ENCODE measurements at regions not wholly inside any gene's neighbourhood (a gene's known extent, or its start where the extent isn't known, plus 50 kb on each side); places are given as distances from the start of the nearest gene placed in this dataset.
"Not testable (repeated sequence)": the region's sequence is repeated elsewhere in the genome, so short reads cannot be mapped to it uniquely, and the experiment has no call there.

GRCh38 chr2:57210855-57211254 lies 835.8 kb upstream of the VRK2 start:
- WGBS, 3 donors, result 91 to 96% (median 94%) methylated on average over 4 of the region's 4 CpGs
- Histone ChIP-seq H3K4me3 (no peak overlapping the region), H3K27me3 (no peaks in the 10 kb centered on the region), H3K9me3 (no peaks in the 10 kb centered on the region), H3K4me1 (ENCODE audit: insufficient read depth) (no peaks in the 10 kb centered on the region), H3K36me3 (no peaks in the 10 kb centered on the region), H3K27ac (no peak overlapping the region)
- DNase-seq, result no peak
- TF ChIP-seq, protein P1, sequence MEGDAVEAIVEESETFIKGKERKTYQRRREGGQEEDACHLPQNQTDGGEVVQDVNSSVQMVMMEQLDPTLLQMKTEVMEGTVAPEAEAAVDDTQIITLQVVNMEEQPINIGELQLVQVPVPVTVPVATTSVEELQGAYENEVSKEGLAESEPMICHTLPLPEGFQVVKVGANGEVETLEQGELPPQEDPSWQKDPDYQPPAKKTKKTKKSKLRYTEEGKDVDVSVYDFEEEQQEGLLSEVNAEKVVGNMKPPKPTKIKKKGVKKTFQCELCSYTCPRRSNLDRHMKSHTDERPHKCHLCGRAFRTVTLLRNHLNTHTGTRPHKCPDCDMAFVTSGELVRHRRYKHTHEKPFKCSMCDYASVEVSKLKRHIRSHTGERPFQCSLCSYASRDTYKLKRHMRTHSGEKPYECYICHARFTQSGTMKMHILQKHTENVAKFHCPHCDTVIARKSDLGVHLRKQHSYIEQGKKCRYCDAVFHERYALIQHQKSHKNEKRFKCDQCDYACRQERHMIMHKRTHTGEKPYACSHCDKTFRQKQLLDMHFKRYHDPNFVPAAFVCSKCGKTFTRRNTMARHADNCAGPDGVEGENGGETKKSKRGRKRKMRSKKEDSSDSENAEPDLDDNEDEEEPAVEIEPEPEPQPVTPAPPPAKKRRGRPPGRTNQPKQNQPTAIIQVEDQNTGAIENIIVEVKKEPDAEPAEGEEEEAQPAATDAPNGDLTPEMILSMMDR (IDR thresholded peaks at IDR 0.05), result no peak
- no peak for TF ChIP-seq EP300 (IDR thresholded peaks at IDR 0.05)
- no peak for TF ChIP-seq POLR2A (IDR thresholded peaks at IDR 0.05)
- intact Hi-C loops (cut with DNase I), result no loop called here

- peaks cover 3 to 4% of the 10 kb centered on the region in 2 donors for H3K9me3 ChIP-seq
- no peaks in the 10 kb centered on the region for H3K36me3 ChIP-seq
- DNase-seq, result no peak
- H3K27ac ChIP-seq, result no peak overlapping the region
- TF ChIP-seq, protein P1 (IDR thresholded peaks at IDR 0.05), result no peak
- TF ChIP-seq EP300 (IDR thresholded peaks at IDR 0.05), result no peak
- no peak for TF ChIP-seq POLR2A (IDR thresholded peaks at IDR 0.05)
- intact Hi-C loops (cut with DNase I), result no loop called here
- WGBS, 3 donors, result 96 to 100% (median 97%) methylated on average over 2 of the region's 2 CpGs
- no peaks in the 10 kb centered on the region for H3K4me1 ChIP-seq (ENCODE audit: insufficient read depth)
- no peak overlapping the region for H3K4me3 ChIP-seq
- no peaks in the 10 kb centered on the region for H3K27me3 ChIP-seq
These were observed 829.6 kb upstream of the VRK2 start for GRCh38 chr2:57217013-57217412.

- H3K4me1 ChIP-seq (ENCODE audit: insufficient read depth), result no peaks in the 10 kb centered on the region
- WGBS, 3 donors, result 69 to 79% (median 77%) methylated on average over 2 of the region's 2 CpGs
- TF ChIP-seq, protein P1 (IDR thresholded peaks at IDR 0.05), result no peak
- no peak for TF ChIP-seq POLR2A (IDR thresholded peaks at IDR 0.05)
- TF ChIP-seq EP300 (IDR thresholded peaks at IDR 0.05), result no peak
These were observed 828.4 kb upstream of the VRK2 start for GRCh38 chr2:57218206-57218605.

GRCh38 chr2:57229706-57230105 lies 816.9 kb upstream of the VRK2 start:
- not testable (repeated sequence) for H3K4me1 ChIP-seq (ENCODE audit: insufficient read depth)

More at GRCh38 chr2:57218206-57218605, 828.4 kb upstream of the VRK2 start:
- Histone ChIP-seq H3K27me3 (no peaks in the 10 kb centered on the region), H3K36me3 (no peaks in the 10 kb centered on the region), H3K4me3 (no peak overlapping the region), H3K27ac (no peak overlapping the region), H3K9me3 (peaks cover 3 to 4% of the 10 kb centered on the region in 2 donors)
- DNase-seq, result no peak
- intact Hi-C loops (cut with DNase I), result no loop called here

GRCh38 chr2:57232341-57232740 lies 814.3 kb upstream of the VRK2 start:
- H3K4me1 ChIP-seq (ENCODE audit: insufficient read depth); H3K27ac ChIP-seq; DNase-seq; intact Hi-C loops (cut with DNase I); H3K27me3 ChIP-seq; H3K9me3 ChIP-seq; H3K4me3 ChIP-seq; H3K36me3 ChIP-seq: not testable (repeated sequence)
- WGBS, 3 donors, result 93 to 94% (median 94%) methylated on average over 9 of the region's 9 CpGs

More at GRCh38 chr2:57229706-57230105, 816.9 kb upstream of the VRK2 start:
- 91 to 96% (median 95%) methylated on average over 12 of the region's 12 CpGs for WGBS, 3 donors
- H3K4me3 ChIP-seq; H3K27me3 ChIP-seq; DNase-seq; H3K9me3 ChIP-seq; H3K27ac ChIP-seq; intact Hi-C loops (cut with DNase I); H3K36me3 ChIP-seq: not testable (repeated sequence)

DNA sequence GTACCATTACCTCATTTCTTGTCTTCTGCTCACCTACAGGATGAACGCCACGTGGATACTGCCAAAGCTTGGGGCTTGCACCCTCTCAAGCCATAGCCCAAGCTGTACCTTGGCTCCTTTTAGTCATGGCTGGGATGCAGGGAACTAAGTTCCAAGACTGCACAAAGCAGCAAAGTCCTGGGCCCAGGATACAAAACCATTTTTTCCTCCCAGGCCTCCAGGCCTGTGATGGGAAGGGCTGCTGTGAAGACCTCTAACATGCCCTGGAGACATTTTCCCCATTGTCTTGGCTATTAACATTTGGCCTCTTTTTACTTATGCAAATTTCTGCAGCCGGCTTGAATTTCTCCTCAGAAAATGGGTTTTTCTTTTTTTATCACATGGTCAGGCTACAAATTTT lies 795.1 kb upstream of the VRK2 start:
- H3K4me3 ChIP-seq; H3K27ac ChIP-seq; H3K27me3 ChIP-seq; H3K4me1 ChIP-seq (ENCODE audit: insufficient read depth); DNase-seq; H3K36me3 ChIP-seq; H3K9me3 ChIP-seq; intact Hi-C loops (cut with DNase I): not testable (repeated sequence)
- WGBS, 3 donors, result 68 to 89% (median 87%) methylated on average over 3 of the region's 3 CpGs

GRCh38 chr2:57276408-57276807 lies 770.2 kb upstream of the VRK2 start:
- DNase-seq; H3K27ac ChIP-seq; H3K4me3 ChIP-seq; intact Hi-C loops (cut with DNase I); H3K27me3 ChIP-seq; H3K4me1 ChIP-seq (ENCODE audit: insufficient read depth); H3K9me3 ChIP-seq; H3K36me3 ChIP-seq: not testable (repeated sequence)
- WGBS, 3 donors, result 87 to 93% (median 92%) methylated on average over 9 of the region's 9 CpGs

Data from ovary (tissue), 7 donors.